ENCODE measurements at regions not wholly inside any gene's neighbourhood (a gene's known extent, or its start where the extent isn't known, plus 50 kb on each side); places are given as distances from the start of the nearest gene placed in this dataset.

- TF ChIP-seq, protein P1, sequence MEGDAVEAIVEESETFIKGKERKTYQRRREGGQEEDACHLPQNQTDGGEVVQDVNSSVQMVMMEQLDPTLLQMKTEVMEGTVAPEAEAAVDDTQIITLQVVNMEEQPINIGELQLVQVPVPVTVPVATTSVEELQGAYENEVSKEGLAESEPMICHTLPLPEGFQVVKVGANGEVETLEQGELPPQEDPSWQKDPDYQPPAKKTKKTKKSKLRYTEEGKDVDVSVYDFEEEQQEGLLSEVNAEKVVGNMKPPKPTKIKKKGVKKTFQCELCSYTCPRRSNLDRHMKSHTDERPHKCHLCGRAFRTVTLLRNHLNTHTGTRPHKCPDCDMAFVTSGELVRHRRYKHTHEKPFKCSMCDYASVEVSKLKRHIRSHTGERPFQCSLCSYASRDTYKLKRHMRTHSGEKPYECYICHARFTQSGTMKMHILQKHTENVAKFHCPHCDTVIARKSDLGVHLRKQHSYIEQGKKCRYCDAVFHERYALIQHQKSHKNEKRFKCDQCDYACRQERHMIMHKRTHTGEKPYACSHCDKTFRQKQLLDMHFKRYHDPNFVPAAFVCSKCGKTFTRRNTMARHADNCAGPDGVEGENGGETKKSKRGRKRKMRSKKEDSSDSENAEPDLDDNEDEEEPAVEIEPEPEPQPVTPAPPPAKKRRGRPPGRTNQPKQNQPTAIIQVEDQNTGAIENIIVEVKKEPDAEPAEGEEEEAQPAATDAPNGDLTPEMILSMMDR (IDR thresholded peaks at IDR 0.05) = no peak
- TF ChIP-seq EP300 (IDR thresholded peaks at IDR 0.05) (no peak), POLR2A (IDR thresholded peaks at IDR 0.05) (no peak)
These were observed 90.0 kb upstream of the STT3B start for GRCh38 chr3:31442755-31443154.
